GM18505 (cell line): ENCODE measurements at regions not wholly inside any gene's neighbourhood (a gene's known extent, or its start where the extent isn't known, plus 50 kb on each side); places are given as distances from the start of the nearest gene placed in this dataset.
A peak's percentile ranks its signal among the peaks of the same experiment; 100 is the strongest.

ENCODE experiments used
- ATAC-seq: cut with Tn5 transposase; IDR thresholded peaks from one replicate; pipeline ENCODE4 v1.9.1; 2021; ENCODE audit not compliant: unreplicated experiment
- POLR2A ChIP-seq: IDR thresholded peaks from 4 replicates; pipeline ENCODE4 v1.6.1; 2011; ENCODE audit warnings: borderline replicate concordance; ENCODE audit not compliant: insufficient read depth, insufficient read length; ENCODE audit errors: extremely low read depth

DNA sequence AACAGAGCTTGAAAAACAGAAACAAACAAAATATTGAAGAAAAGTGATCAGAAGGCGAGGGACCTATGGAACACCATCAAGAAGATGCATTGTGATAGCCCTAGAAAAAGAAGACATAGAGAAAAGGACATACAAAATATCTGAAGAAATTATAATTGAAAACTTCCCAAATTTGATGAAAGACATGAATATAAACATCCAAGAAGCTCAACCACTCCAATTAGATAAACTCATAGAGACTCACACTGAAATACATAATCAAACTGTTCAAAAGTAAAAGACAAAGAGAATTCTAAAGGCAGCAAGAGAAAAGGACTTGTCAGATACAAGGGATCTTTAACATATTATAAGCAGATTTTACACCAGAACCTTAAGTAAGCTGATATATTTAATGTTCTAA, 869.8 kb downstream of the PCDH18 start:
- no peak for TF ChIP-seq POLR2A
- no peak for ATAC-seq

- no peak for ATAC-seq
- no peak for TF ChIP-seq POLR2A
Observed at GRCh38 chr4:136653640-136654406, 878.5 kb downstream of the PCDH18 start.

DNA sequence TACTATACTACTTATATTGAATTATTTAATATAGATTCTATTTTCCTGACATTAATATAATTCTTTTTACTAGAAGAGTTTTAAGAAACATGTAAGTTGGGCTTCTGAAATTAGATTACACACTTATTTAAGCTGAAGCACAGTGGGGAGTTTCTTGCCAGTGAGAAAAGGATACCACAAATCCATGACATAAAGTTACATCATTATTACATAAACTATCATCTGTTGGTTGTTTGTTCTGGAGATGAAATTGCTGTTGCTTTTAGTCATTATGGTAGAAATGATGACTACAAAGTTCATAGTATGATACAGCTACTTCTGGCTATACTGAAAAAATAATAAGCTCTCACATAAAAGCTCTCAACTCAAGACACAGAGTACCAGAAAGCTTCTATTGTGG, 880.4 kb downstream of the PCDH18 start:
- no peak for ATAC-seq
- TF ChIP-seq POLR2A, result no peak

- ATAC-seq, result peak; percentile 32
- TF ChIP-seq POLR2A, result no peak
Observed at GRCh38 chr4:136651278-136651667, 881.0 kb downstream of the PCDH18 start.

DNA sequence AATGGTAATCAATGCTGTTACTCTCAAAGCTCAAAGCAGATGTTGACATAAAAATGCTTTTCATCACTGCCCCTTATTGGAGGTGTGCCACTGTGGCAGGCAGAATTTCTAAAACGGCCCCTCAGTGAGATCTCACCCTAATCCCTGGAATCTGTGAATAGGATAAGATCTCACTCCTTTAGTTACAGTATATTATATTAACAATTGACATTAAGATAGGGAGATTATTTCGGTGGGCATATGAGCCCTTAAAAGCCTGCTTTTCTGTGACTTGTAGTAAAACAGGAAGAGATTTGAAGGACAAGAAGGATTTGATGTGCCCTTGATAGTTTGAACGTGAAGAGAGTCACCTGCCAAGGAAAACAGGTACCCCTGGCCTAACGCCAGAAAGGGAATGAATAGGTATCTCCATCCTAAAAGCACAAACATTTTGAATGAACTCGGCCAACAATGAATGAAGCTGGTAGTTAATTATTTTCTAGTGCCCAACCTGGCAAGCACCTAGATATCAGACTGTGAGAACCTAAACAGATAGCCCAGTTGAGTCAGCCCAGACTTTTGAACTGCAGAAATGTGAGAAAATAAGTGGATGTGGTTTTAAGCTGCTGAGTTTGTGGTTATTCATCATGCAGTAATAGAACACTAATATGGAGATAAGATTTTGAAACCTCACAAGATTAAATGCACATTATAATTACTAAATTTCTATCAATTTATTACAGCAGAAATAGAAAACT, 881.6 kb downstream of the PCDH18 start:
- TF ChIP-seq POLR2A, result no peak
- ATAC-seq, result peak; percentile 74

GRCh38 chr4:136644279-136644678, 888.0 kb downstream of the PCDH18 start:
- ATAC-seq, result no peak
- TF ChIP-seq POLR2A, result no peak

- no peak for ATAC-seq
- TF ChIP-seq POLR2A, result no peak
Observed at GRCh38 chr4:136643416-136643815, 888.9 kb downstream of the PCDH18 start.

DNA sequence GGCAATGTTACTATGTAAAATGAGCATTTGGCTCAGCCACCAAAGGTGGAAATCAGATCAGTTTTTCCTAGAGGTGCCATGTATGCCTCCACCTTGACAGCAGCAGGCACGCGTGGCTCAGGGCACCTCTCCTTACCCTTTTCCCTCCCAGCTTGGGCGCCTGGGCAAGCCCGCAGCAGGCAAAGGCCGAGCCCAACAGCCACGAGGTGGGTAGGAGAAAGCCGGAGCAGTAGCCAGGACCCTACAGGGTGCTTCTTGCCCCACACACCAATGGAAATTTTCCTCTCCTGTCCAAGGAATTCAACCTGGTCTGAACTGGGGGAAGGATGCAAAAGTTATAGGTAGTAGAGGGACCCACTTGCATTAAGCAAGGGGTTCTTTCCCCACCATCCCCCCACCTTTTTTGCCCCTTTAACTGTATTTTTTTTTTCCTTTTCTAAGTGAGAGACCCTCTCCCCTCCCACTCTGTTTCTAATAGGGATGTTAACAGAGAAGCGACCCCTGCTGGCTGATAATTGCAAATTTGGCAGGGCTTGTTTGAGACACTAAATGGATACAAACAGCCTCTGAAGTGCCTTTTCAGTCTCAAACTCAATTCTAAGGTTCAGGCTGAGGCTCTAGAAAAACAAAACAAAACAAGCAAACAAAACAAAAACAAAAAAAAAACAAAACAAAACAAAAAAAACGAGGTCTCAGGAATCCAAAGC, 895.1 kb downstream of the PCDH18 start:
- ATAC-seq, result no peak
- no peak for TF ChIP-seq POLR2A

GRCh38 chr4:136636155-136636554, 896.1 kb downstream of the PCDH18 start:
- no peak for TF ChIP-seq POLR2A
- no peak for ATAC-seq

GRCh38 chr4:136634121-136634520, 898.2 kb downstream of the PCDH18 start:
- no peak for TF ChIP-seq POLR2A
- ATAC-seq, result no peak

GRCh38 chr4:136599890-136600289, 932.4 kb downstream of the PCDH18 start:
- no peak for ATAC-seq
- no peak for TF ChIP-seq POLR2A

- no peak for ATAC-seq
- TF ChIP-seq POLR2A, result no peak
Observed at GRCh38 chr4:136590440-136590839, 941.9 kb downstream of the PCDH18 start.

GRCh38 chr4:136583567-136583966, 948.7 kb downstream of the PCDH18 start:
- no peak for ATAC-seq
- no peak for TF ChIP-seq POLR2A
